GM19395 (cell line): ENCODE measurements at regions not wholly inside any gene's neighbourhood (a gene's known extent, or its start where the extent isn't known, plus 50 kb on each side); places are given as distances from the start of the nearest gene placed in this dataset.
"Not testable (repeated sequence)": the region's sequence is repeated elsewhere in the genome, so short reads cannot be mapped to it uniquely, and the experiment has no call there.

ENCODE experiments used
- ATAC-seq: cut with Tn5 transposase; IDR thresholded peaks from one replicate; pipeline ENCODE4 v1.9.1; 2021; ENCODE audit warnings: mild to moderate bottlenecking, moderate library complexity; ENCODE audit not compliant: unreplicated experiment

DNA sequence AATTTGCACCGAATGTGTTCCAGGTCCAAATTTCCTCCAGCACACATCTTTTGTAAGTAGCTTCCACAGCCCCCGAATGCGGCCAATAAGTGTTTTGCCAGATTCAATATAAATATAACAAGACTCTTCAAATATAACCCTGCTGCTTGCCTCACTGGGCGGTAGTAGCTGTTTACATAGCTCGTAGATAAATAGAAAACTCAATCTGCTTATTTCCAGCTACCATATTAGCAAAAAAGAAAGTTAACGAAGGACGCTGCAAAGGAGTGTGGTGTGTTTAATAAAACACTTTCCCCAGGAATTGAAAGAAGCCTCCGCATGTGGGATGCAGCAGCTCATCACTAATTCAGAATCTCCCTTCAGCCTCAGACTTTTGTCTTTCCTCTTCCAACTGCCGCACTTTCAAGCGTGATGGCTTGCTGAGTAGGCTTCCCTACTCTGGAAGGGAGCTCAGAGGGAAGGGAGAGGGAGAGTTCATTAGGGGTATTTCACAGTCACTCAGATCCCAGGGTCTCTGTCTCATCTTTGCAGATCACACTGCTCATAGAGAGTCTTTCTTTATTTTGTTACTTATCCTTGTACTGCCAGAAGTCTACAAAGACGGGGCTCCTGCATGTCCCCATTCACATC lies 367.0 kb downstream of the RND3 start:
- no peak for ATAC-seq

DNA sequence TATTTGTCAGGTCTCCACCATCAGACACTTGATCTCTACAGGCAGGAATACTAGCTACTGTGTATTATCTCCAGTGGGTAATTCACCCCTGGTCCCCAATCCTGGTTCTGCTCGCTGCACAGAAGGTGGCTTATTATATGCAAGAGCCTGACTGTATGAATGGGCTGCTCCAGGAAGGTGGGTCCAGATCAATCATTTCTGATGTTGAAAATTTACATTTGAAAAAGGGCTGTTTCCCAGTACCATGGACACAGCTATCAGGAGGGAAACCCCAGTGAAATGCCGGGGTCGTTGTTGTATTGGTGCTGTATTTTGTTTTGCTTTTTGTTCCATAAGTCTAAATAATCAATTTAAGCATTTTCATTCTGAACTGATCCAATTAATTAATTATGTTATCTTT lies 367.6 kb downstream of the RND3 start:
- no peak for ATAC-seq

DNA sequence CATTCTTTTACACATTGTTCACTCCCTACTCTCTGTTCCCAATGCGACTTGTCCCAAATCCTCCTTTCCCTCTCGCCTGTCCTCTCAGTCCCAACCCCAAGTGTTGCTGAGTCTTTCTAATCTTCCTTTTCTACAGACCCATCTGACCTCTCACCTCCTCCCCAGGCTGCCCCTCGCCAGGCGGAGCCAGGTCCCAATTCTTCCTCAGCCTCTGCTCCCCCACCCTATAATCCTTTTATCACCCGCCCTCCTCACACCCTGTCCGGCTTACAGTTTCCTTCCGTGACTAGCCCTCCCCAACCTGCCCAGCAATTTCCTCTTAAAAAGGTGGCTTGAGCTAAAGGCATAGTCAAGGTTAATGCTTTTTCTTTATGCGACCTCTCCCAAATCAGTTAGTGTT lies 373.4 kb downstream of the RND3 start:
- ATAC-seq: not testable (repeated sequence)

DNA sequence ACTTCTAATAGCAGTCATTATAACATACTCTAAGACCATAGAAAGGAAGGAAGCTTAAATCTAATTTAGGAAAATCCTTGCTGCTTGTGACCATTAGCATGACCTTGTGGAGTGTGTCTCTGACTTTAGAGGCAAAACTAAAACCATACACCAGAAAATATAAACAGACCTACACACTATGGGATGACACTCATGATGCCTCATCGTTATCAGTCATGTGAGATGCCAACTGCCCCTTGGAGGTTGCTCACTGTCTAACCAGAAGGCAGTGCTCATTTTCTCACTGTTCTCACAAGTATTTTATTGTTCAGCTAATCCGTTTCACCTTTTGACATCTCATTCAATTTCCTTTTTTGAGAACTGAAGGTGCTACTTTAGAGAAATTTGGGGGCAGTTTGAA lies 376.9 kb downstream of the RND3 start:
- no peak for ATAC-seq

DNA sequence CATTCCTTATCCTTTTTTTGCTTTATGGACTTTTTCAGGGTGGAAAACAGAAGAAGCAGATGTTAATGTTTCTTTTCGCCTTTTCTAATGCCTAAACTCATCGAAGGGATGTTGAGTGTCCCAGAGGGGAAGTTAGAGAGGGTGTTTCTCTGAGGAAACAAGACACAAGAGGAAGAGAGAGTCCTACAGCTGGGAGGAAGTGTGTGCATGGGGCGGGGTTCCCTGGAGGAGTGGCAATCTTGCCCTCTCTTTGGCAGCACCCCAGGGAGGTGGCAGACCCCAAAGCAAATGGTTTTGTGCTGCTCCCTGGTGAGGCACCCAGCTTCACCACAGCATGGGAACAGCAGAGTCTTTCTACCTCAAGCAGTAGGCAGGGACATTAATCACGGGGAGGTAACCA lies 377.6 kb downstream of the RND3 start:
- no peak for ATAC-seq

DNA sequence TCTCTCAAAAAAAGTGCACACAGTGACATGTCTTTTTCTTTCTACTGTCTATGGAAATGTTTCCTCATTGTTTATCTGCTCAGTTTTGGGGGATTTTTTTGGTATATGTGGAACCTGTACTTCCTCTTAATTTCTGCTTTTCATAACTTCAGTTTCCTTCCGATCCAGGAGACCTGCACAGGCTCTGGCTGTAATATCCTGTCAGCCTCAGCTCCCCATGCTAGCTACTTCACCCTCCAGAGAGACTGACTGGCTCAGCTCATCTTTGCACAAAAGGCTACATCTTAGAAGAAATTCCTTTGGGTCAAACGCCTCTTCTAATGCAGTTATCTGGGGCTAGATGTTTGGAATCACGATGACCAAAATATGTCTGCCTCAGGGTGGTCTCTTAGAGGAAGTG lies 378.4 kb downstream of the RND3 start:
- ATAC-seq: no peak

DNA sequence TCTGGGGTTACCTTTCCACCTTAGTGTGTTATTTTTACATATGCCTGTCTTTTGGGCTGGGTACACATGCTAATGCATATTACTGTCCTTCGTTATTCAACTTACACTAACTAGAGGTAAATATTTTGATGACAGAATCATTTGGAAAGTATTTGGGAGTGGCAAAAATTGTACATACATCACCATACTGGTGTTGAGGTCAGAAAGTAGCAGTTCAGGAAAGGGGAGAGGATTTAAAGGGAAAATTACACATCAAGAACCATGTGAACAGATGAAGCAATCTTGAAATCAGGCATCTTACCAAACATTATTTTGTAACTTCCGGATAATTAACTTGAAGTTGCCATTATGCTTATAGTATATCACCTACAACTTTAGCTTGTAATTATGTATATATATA lies 379.7 kb downstream of the RND3 start:
- ATAC-seq: no peak

DNA sequence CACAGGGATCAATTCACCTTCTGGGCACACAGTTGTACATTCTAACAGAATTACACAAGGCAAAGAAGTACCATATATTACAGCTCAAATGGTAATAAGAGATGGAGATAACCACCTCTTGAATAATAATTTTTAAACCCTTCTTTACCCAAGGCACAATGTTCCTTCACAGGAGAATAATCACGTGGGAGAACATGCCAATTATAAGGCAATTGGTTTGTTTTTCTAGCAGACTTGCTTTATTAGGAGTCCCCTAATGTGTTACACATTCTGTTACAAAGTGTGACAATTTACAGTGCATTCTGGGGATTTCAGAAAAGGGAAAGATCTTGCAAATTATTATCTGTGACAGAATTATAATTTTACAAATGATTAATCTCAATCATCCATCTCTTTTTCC lies 380.3 kb downstream of the RND3 start:
- no peak for ATAC-seq

DNA sequence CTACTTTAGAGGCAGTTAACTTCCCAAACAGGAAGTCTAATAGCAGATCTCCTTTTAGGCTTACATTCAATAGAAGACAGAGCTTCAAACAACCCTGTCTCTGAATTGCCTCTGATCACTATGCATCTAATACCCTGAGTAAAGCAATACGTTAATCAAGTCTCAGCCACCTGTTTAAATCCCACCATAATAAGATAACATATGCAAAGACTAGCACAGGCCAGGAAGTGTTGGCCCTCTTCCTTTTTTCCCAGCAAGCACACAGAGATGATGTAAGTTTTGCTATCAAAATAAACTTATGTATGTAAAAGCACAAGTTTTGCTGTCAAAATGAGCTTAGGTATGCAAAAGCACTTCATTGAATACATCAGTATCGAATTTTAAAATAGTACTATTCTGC lies 385.5 kb downstream of the RND3 start:
- no peak for ATAC-seq

DNA sequence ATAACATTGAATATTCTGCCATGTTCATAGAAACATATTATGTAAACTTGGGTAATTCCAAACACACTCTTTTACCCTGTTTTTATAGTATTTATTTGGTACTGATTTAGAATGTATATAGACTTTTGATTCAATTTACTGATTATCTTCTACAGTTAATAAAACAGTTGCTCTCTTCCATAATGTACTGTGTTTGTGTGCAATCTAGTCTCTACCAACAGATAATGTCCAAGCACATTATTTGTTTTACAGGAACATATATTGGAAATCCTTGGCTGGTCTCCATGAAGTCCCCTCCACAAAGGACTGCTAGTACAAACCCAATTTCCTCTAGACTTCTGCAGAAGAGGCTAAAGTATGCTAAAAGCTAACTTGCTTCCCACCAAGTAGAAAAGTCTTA lies 386.6 kb downstream of the RND3 start:
- no peak for ATAC-seq

DNA sequence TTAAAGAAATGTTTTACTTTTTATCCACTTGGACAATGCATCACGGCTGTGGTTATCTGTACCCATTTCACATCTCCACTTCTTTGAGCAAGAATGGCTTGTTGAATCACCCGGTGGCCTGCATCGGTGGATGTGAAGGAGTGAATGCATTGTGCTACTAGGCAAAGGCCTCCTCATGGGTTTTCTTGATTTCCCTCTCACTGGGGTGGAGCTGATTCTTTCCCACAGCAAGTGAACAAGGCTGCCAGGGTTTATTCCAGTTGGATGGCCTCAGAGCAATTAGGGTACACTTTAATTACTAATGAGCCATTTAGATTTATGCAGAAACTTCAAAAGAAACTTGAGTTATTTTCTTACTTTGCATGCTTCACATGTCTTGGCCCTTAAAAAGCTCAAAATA lies 387.1 kb downstream of the RND3 start:
- no peak for ATAC-seq

DNA sequence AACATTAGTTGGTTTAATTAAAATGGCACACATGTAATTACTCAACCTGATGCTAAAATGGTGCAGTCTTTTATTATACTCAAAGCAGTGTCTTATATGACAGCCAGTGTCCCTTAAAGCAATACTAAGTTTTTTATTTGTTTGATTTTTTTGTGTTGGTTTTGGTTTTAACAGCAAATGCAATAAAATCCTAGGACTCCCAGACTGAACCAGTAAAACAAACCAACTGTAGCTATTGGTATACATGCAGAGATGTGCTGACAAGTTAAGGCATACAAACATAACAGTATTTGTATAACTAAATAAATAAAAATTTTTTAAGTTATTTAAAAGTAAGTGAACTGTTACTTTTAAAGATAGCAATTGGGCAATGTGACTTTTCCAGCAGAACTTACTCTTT lies 387.7 kb downstream of the RND3 start:
- no peak for ATAC-seq

DNA sequence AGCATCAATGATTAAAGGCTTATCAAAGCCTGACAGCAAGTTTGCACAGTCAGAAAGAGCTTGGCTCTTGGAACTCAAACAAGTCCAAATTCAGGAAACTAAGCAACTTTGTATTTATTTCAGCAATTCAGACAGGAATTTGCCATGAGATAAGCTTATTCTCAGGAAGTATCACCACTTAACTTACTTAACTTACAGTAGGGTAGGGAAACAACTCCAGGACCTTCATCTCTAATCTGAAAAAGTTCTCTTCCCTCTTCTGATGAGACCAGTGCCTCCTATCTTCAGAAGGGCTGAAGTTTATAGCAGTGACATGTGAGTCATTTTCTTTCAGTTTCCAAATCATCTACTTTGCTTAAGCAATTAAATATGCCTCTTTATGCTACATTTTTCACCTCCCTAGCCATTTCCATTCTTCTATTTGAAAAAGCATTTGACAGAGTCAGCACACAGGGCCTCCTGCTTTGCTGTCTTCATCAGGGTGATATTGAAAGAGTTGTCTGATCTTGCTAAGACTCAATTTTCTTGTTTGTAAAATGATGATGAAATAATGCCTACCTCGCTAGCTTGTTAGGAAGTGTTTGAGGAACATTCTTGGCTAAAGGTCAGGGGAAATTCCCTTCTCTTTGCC lies 389.5 kb downstream of the RND3 start:
- no peak for ATAC-seq

DNA sequence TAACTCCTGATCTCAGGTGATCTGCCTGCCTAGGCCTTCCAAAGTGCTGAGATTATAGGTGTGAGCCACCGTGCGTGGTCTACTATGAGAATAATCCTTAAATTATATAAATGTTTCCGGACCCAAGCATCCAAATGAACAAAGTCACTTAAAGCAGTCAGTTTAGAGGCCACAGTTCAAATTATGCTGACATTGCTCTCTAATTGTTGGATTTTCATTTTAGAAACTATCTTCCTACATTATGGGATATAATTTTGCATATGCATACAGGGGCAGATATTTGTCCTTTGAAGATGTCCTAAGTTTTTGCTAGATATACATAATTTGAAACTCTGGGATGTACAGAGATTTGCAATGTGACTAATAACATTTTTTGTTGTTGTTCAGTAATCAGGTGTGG lies 390.1 kb downstream of the RND3 start:
- no peak for ATAC-seq

DNA sequence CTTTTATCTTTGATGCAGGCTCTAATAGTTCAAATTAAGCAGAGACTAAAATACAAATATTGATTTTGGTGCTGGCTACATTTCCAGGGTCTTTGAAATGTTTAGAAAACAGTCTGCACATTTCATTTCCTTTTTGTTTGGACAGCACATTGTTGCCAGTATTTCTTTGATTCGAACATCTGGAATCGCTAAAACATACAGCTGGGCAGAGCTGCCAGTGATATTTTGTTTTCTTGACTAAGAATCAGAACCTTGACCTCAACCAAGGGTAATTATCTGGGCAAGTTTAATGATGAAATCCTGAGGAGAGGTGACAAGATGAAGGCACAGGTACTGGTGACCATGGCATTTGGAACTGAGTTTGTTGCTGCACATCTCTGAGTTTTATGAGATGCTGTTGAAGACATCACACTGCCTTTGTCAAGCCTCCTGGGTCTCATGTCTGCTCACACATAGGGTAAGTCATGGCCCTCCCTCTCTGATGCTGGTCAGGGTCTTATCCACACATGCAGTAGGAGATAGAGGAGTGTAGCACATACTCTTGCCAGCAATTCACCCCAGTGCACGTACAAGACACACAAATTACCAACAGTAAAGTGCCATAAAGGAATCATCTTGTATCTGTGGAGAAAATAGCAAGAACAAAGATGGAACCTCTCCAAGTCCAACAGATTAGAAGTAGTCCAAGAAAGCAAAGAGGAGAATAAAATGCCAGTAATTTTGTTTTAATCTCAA lies 391.9 kb downstream of the RND3 start:
- ATAC-seq: no peak

DNA sequence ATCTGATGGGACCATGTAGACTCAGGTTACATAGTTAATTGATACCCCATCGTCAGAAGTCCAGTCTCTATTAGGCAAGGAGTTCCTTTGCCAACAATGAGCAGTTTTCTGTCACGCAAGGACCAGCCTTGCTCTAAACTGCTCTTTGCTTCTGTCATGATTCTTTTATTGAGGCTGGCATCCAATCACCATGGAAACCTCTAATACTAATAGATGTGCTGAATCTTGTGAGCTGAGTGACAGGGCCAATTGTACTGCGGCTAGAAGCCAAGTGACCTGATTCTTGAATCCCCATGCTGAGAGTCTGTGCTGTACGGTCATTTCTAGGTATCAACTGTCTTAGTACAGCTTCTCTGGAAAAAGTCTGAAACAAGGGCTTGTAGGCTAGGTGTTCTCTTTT lies 395.6 kb downstream of the RND3 start:
- ATAC-seq: no peak

DNA sequence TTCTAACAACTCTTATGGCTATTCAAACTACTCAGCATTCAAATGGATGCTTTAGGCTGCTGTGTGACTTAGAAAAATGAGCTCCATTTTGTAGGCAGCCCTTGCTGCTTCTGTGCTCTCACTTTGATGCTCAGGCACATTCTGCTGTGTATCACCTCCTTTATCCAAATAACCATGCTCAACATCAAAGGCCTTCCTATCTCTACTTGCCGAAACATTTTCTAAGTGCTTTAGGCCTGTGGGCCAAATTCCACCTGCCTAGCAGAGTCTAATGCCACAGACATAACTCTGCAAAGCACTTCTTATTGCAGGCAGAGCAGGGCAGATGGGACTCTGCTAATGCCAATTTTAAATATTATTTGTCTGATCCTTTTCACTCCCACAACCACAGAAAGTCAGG lies 397.4 kb downstream of the RND3 start:
- ATAC-seq: no peak

DNA sequence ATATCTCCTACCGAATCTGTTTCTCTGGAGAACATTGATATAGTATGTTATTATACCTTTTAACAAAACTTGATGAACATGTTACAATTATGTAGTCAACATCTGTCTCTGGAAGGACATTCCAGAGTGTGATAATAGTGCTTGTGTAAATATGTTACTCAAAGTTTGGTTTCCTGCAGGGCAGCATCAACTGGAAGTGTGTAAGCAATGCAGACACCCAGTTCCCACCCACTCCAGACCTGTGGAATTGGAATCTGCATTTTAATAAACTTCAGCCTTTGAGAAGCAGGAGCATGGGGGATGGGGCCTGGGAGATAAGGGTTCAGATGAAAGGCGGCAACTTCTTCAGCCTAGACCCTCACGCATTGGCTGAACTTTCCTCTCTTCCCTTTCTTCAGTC lies 398.9 kb downstream of the RND3 start:
- no peak for ATAC-seq

DNA sequence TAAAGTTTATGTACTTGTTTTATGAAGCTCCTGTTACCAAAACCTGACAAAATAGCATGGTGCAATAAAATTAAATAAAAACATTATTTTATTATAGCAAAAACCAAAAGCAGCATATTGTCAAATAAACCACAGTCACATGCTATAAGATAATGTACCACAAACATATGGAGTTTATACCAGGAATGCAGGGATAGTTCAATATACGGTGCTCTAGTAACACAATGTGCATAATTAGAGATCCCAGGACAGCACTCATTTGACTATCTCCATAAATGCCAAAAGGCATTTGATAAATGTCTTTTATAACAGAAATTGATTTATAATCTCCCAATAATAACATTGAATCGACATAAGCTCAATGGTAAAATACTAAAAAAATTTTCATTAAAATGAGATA lies 402.0 kb downstream of the RND3 start:
- ATAC-seq: no peak

DNA sequence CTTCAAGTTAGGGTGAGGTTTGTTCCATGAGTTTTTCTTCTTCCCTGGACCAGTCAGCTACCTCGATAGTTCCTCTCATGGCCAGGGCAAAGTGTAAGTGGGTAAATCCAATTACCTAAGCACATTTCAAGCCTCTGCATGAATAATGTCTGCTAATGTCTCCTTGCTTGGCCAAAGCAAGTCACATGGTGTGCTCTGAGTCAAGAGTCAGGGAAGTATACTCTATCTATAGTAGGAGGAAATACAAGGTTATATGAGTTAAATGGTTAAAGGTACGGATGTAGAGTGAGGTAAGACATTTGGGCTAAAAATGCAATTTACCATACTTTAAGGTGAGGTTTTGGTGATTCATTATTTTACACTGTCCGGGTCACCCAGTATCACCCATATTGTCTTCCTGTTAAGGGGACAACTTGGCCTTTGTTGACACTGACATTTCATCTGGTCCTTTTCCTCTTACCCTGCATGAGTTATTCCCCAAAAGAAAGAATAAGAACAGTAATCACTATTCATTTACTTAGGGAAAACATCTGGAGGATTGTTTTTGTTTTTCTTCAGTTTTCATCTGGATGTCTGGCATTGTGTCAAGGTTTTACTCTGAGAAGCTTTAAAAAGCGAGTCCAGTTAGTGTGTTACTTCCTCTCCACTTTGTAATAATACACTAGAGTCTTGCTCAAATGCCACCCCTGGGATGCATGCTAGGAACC lies 405.5 kb downstream of the RND3 start:
- no peak for ATAC-seq

DNA sequence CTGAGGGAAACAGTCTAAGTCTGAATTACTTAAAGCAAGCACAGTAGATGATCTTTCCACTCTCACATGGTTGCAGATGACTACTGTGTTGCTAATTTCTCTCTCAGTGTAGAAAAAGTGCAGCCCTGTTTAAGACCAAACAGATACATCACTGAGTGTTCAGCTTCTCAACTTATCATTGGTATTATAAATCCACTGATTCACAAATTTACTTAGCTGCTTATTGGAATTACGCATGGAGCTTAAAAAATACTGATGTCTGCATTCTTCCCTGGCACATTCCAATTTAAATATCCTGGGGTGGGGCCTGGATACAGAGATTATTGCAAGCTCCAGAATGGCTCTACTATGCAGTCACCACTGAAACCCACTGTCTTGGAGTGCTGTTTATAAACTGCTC lies 411.2 kb downstream of the RND3 start:
- no peak for ATAC-seq

DNA sequence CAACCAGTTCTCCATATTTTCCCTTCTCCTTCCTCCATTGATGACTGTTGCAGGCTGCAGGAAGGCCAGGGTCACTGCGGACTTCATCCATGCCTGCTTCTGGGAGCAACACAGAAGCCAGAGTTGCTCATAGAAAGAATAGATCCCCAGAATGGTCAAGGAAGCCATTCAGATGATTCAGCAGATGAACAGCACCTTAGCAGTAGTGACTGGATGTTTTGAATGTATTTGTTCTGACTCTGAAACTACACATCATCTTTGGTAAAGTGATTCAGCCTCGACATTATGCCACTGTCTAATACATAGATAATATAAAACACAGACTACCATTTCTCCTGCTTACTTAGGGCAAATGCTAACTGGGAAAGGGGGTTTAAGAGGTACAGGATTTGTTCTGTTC lies 411.6 kb downstream of the RND3 start:
- no peak for ATAC-seq
